Activated CD8-positive, alpha-beta T cell treated with anti-CD3 and anti-CD28 coated beads for 36 hours (primary cell): ENCODE measurements at regions not wholly inside any gene's neighbourhood (a gene's known extent, or its start where the extent isn't known, plus 50 kb on each side); places are given as distances from the start of the nearest gene placed in this dataset.

Source experiments
- ATAC-seq: fragments of 200-7000 bp; cut with Tn5 transposase; one replicate; pipeline ENCODE4 v1.10.0; 2021; ENCODE audit warnings: mild to moderate bottlenecking, moderate library complexity
- CTCF ChIA-PET: fragments of 350-600 bp; sonication (Branson Sonifier 250); formaldehyde crosslinking; loops from one replicate; lab custom pipeline; 2021; ENCODE audit warnings: antibody characterized with exemption; lab: Charles Lee
- POLR2A ChIA-PET: fragments of 350-600 bp; sonication (Branson Sonifier 250); formaldehyde crosslinking; loops from one replicate; lab custom pipeline; 2021; ENCODE audit warnings: antibody characterized with exemption; lab: Charles Lee
- DNase-seq: peaks from one replicate; pipeline ENCODE4 v3.0.0-alpha.2; 2020
- H3K27ac Mint-ChIP-seq: one replicate; pipeline ENCODE4 v1.8.0; 2021; ENCODE audit warnings: mild to moderate bottlenecking, mixed read lengths
- H3K27me3 Mint-ChIP-seq: one replicate; pipeline ENCODE4 v1.8.0; 2021; ENCODE audit warnings: mixed read lengths
- H3K36me3 Mint-ChIP-seq: one replicate; pipeline ENCODE4 v1.8.0; 2021; ENCODE audit warnings: low read depth, mixed read lengths
- H3K4me1 Mint-ChIP-seq: one replicate; pipeline ENCODE4 v1.8.0; 2021; ENCODE audit warnings: low read depth, mixed read lengths
- H3K4me3 Mint-ChIP-seq: one replicate; pipeline ENCODE4 v1.8.0; 2021; ENCODE audit warnings: mild to moderate bottlenecking, moderate library complexity, mixed read lengths
- H3K9me3 Mint-ChIP-seq: one replicate; pipeline ENCODE4 v1.8.0; 2021; ENCODE audit warnings: mixed read lengths
- CTCF ChIP-seq: fragments of 200-600 bp; IDR thresholded peaks from one replicate; pipeline ENCODE4 v1.8.0; 2022; ENCODE audit warnings: antibody characterized with exemption, mild to moderate bottlenecking
- intact Hi-C: fragments of 100-400 bp; cut with micrococcal nuclease; formaldehyde crosslinking; loops from one replicate; pipeline ENCODE4 v1.10.0; 2022

GRCh38 chrX:94560930-94561329 lies 886.9 kb downstream of the FAM133A start:
- intact Hi-C loops, result no loop called here

GRCh38 chrX:94576367-94577004 lies 902.5 kb downstream of the FAM133A start:
- no peak overlapping the region for H3K27ac Mint-ChIP-seq
- ChIA-PET POLR2A (no interaction called here), CTCF (no interaction called here)
- TF ChIP-seq CTCF, result no peak
- H3K9me3 Mint-ChIP-seq, result peaks cover 2% of the 10 kb centered on the region
- intact Hi-C loops, result no loop called here
- no peaks in the 10 kb centered on the region for H3K27me3 Mint-ChIP-seq
- no peak for DNase-seq
- no peak overlapping the region for H3K4me3 Mint-ChIP-seq
- no peak for ATAC-seq
- no peaks in the 10 kb centered on the region for H3K4me1 Mint-ChIP-seq
- H3K36me3 Mint-ChIP-seq, result no peaks in the 10 kb centered on the region

More at GRCh38 chrX:94560930-94561329, 886.9 kb downstream of the FAM133A start:
- no peak overlapping the region for H3K27ac Mint-ChIP-seq
- ChIA-PET CTCF (no interaction called here), POLR2A (no interaction called here)
- TF ChIP-seq CTCF, result no peak
- ATAC-seq (no peak), DNase-seq (no peak)
- no peaks in the 10 kb centered on the region for H3K4me1 Mint-ChIP-seq
- no peaks in the 10 kb centered on the region for H3K27me3 Mint-ChIP-seq
- H3K4me3 Mint-ChIP-seq, result no peak overlapping the region
- H3K36me3 Mint-ChIP-seq, result no peaks in the 10 kb centered on the region
- H3K9me3 Mint-ChIP-seq, result no peaks in the 10 kb centered on the region

GRCh38 chrX:94600077-94600476 lies 926.1 kb downstream of the FAM133A start:
- no peak for DNase-seq
- no peaks in the 10 kb centered on the region for H3K9me3 Mint-ChIP-seq
- no peaks in the 10 kb centered on the region for H3K4me1 Mint-ChIP-seq
- H3K36me3 Mint-ChIP-seq, result no peaks in the 10 kb centered on the region
- H3K27me3 Mint-ChIP-seq, result no peaks in the 10 kb centered on the region
- ChIA-PET CTCF (interaction anchor here (0.5 kb wide), 1 partner anchor 63 kb away, joined by 3 read pairs; no protein-coding TSS in a partner anchor), POLR2A (no interaction called here)
- H3K27ac Mint-ChIP-seq, result no peak overlapping the region
- no peak for ATAC-seq
- no peak overlapping the region for H3K4me3 Mint-ChIP-seq
- no peak for TF ChIP-seq CTCF
- intact Hi-C loops, result no loop called here

GRCh38 chrX:94612140-94612539 lies 938.1 kb downstream of the FAM133A start:
- CTCF ChIA-PET, result no interaction called here
- intact Hi-C loops, result no loop called here
- no peak for TF ChIP-seq CTCF
- Mint-ChIP-seq H3K9me3 (peaks cover 1% of the 10 kb centered on the region), H3K27ac (no peak overlapping the region), H3K4me1 (no peaks in the 10 kb centered on the region), H3K4me3 (no peak overlapping the region), H3K36me3 (no peaks in the 10 kb centered on the region), H3K27me3 (no peaks in the 10 kb centered on the region)
- POLR2A ChIA-PET, result no interaction called here
- no peak for DNase-seq
- ATAC-seq, result no peak

GRCh38 chrX:94633237-94633636 lies 959.2 kb downstream of the FAM133A start:
- peaks cover 9% of the 10 kb centered on the region for H3K9me3 Mint-ChIP-seq
- no peaks in the 10 kb centered on the region for H3K36me3 Mint-ChIP-seq
- no peak for DNase-seq
- ChIA-PET POLR2A (no interaction called here), CTCF (no interaction called here)
- intact Hi-C loops, result no loop called here
- no peak overlapping the region for H3K4me3 Mint-ChIP-seq
- no peaks in the 10 kb centered on the region for H3K4me1 Mint-ChIP-seq
- H3K27ac Mint-ChIP-seq, result no peak overlapping the region
- no peaks in the 10 kb centered on the region for H3K27me3 Mint-ChIP-seq
- TF ChIP-seq CTCF, result no peak
- ATAC-seq, result no peak
